Peyer's patch (tissue), 4 donors: ENCODE measurements at regions not wholly inside any gene's neighbourhood (a gene's known extent, or its start where the extent isn't known, plus 50 kb on each side); places are given as distances from the start of the nearest gene placed in this dataset.

ENCODE experiments used
- POLR2A ChIP-seq, 2 donors: fragments of 450-650 bp; IDR thresholded peaks; one replicate each; pipeline ENCODE4 v1.5.1; 2017; ENCODE audit warnings: antibody characterized with exemption in 2 of 2, mild to moderate bottlenecking in 2 of 2, moderate library complexity in 2 of 2
- TF ChIP-seq, protein P1 (sequence below), 6 experiments: fragments of 450-650 bp in 4 of 6; fragments of 200-600 bp in 2 of 6; sonication (generic) in 1 of 6; IDR thresholded peaks; one replicate each; pipeline ENCODE4 v1.5.1; 2017 to 2019; ENCODE audit warnings: antibody characterized with exemption in 6 of 6, mild to moderate bottlenecking in 3 of 6, moderate library complexity in 1 of 6

DNA sequence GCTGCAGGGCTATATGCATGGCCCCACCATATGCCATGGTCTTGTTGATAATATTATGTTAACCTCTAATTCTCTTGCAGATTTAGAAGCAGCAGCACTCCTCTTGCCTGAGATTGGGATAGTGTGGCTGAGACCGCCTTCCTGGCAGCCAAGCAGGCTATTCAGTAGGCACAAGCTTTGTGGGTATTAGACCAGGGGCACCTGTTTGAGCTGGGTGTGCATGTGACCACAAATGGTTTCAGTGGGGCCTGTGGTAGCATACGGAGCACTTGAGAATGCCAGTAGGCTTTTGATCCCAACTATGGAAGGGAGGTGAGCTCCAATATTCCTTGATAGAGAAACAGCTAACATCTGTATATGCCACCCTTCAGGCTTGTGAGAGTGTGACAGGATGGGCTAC lies 625.1 kb upstream of the NUDT12 start:
- no peak for TF ChIP-seq POLR2A (IDR thresholded peaks at IDR 0.05)
- TF ChIP-seq, protein P1, sequence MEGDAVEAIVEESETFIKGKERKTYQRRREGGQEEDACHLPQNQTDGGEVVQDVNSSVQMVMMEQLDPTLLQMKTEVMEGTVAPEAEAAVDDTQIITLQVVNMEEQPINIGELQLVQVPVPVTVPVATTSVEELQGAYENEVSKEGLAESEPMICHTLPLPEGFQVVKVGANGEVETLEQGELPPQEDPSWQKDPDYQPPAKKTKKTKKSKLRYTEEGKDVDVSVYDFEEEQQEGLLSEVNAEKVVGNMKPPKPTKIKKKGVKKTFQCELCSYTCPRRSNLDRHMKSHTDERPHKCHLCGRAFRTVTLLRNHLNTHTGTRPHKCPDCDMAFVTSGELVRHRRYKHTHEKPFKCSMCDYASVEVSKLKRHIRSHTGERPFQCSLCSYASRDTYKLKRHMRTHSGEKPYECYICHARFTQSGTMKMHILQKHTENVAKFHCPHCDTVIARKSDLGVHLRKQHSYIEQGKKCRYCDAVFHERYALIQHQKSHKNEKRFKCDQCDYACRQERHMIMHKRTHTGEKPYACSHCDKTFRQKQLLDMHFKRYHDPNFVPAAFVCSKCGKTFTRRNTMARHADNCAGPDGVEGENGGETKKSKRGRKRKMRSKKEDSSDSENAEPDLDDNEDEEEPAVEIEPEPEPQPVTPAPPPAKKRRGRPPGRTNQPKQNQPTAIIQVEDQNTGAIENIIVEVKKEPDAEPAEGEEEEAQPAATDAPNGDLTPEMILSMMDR (IDR thresholded peaks at IDR 0.05), result no peak
